K562 (cell line): ENCODE measurements at regions not wholly inside any gene's neighbourhood (a gene's known extent, or its start where the extent isn't known, plus 50 kb on each side); places are given as distances from the start of the nearest gene placed in this dataset.

Source experiments
- CAMTA2 ChIP-seq: fragments of 250-450 bp; sonication (Bioruptor Pico); conservative IDR thresholded peaks from 2 replicates; pipeline ENCODE4 v1.5.1; 2022
- HIVEP1 ChIP-seq: fragments of 250-450 bp; sonication (Bioruptor Pico); IDR thresholded peaks from 2 replicates; pipeline ENCODE4 v1.4.0; 2020; ENCODE audit warnings: mild to moderate bottlenecking
- HNRNPUL1 ChIP-seq: fragments of 200-400 bp; formaldehyde crosslinking; IDR thresholded peaks from 2 replicates; pipeline ENCODE4 v1.6.1; 2017; ENCODE audit warnings: low read length
- MECOM ChIP-seq: fragments of 250-450 bp; sonication (Bioruptor Pico); IDR thresholded peaks from 2 replicates; pipeline ENCODE4 v1.8.0; 2022; ENCODE audit warnings: inconsistent platforms
- NR1H2 ChIP-seq: sonication (generic); formaldehyde crosslinking; IDR thresholded peaks from 2 replicates; pipeline ENCODE4 v1.4.0; 2020; ENCODE audit warnings: mild to moderate bottlenecking, missing genetic modification reagents
- TAF1 ChIP-seq: IDR thresholded peaks from 2 replicates; pipeline ENCODE4 v1.6.1; 2011; ENCODE audit warnings: mild to moderate bottlenecking, low read length, moderate library complexity; ENCODE audit not compliant: insufficient read depth, control insufficient read depth, severe bottlenecking; ENCODE audit errors: extremely low read depth
- TFAM ChIP-seq: fragments of 250-450 bp; sonication (Bioruptor Pico); conservative IDR thresholded peaks from 2 replicates; pipeline ENCODE4 v1.5.0; 2021; ENCODE audit warnings: mild to moderate bottlenecking, moderate library complexity
- ZNF133 ChIP-seq: fragments of 250-450 bp; sonication (Bioruptor Pico); IDR thresholded peaks from 2 replicates; pipeline ENCODE4 v1.4.0; 2020; ENCODE audit warnings: mild to moderate bottlenecking
- ZNF384 ChIP-seq: IDR thresholded peaks from 2 replicates; pipeline ENCODE4 v1.6.1; 2012; ENCODE audit warnings: low read depth, low read length, improper control_type of control experiment
- ZNF785 ChIP-seq: fragments of 250-450 bp; sonication (Bioruptor Pico); IDR thresholded peaks from 2 replicates; pipeline ENCODE4 v1.4.0; 2020; ENCODE audit warnings: mild to moderate bottlenecking
- TF ChIP-seq, protein P1 (sequence below), 3 experiments: IDR thresholded peaks in 2 of 3; conservative IDR thresholded peaks in 1 of 3; 2 replicates each; pipeline ENCODE4 v1.5.1; 2011 to 2012; ENCODE audit warnings: low read length in 3 of 3, mild to moderate bottlenecking in 3 of 3, control low read depth in 2 of 3, improper control_type of control experiment in 1 of 3, inconsistent platforms in 1 of 3, low read depth in 1 of 3, mixed read lengths in 1 of 3, moderate library complexity in 1 of 3; ENCODE audit not compliant: insufficient read depth in 2 of 3
- TF ChIP-seq, protein P2 (sequence below): fragments of 200-800 bp; sonication (Bioruptor generic); IDR thresholded peaks from 2 replicates; pipeline ENCODE4 v1.6.1; 2016; ENCODE audit warnings: missing genetic modification characterization, missing compliant biosample characterization
- TF ChIP-seq, protein P3 (sequence below): sonication (generic); formaldehyde crosslinking; IDR thresholded peaks from 2 replicates; pipeline ENCODE4 v1.8.1; 2023; ENCODE audit warnings: missing genetic modification reagents, mild to moderate bottlenecking, borderline replicate concordance

DNA sequence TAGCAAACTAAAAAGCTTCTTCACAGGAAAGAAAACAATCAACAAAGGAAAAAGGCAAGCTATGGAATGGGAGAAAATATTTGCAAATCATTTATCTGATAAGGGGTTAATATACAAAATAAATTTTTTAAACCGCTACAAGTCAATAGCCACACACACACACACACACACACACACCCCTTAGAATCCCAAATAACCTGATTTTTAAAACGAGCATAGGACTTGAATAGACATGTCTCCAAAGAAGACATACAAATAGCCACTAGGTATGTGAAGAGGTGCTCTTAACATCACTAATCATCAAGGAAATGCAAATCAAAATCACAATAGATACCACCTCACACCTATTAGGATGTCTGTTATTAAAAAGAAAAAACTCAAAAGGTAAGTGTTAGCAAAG, 187.7 kb downstream of the TRIM27 start:
- TF ChIP-seq, protein P1, sequence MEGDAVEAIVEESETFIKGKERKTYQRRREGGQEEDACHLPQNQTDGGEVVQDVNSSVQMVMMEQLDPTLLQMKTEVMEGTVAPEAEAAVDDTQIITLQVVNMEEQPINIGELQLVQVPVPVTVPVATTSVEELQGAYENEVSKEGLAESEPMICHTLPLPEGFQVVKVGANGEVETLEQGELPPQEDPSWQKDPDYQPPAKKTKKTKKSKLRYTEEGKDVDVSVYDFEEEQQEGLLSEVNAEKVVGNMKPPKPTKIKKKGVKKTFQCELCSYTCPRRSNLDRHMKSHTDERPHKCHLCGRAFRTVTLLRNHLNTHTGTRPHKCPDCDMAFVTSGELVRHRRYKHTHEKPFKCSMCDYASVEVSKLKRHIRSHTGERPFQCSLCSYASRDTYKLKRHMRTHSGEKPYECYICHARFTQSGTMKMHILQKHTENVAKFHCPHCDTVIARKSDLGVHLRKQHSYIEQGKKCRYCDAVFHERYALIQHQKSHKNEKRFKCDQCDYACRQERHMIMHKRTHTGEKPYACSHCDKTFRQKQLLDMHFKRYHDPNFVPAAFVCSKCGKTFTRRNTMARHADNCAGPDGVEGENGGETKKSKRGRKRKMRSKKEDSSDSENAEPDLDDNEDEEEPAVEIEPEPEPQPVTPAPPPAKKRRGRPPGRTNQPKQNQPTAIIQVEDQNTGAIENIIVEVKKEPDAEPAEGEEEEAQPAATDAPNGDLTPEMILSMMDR (IDR thresholded peaks at IDR 0.05 in 2 of 3, conservative IDR thresholded peaks at IDR 0.05 in 1 of 3; ENCODE audit: insufficient read depth in 2 of 3, low read depth in 1 of 3, low read length in 3 of 3) = no peak
- no peak for TF ChIP-seq TAF1
- no peak for TF ChIP-seq ZNF384
- TF ChIP-seq, protein P2, sequence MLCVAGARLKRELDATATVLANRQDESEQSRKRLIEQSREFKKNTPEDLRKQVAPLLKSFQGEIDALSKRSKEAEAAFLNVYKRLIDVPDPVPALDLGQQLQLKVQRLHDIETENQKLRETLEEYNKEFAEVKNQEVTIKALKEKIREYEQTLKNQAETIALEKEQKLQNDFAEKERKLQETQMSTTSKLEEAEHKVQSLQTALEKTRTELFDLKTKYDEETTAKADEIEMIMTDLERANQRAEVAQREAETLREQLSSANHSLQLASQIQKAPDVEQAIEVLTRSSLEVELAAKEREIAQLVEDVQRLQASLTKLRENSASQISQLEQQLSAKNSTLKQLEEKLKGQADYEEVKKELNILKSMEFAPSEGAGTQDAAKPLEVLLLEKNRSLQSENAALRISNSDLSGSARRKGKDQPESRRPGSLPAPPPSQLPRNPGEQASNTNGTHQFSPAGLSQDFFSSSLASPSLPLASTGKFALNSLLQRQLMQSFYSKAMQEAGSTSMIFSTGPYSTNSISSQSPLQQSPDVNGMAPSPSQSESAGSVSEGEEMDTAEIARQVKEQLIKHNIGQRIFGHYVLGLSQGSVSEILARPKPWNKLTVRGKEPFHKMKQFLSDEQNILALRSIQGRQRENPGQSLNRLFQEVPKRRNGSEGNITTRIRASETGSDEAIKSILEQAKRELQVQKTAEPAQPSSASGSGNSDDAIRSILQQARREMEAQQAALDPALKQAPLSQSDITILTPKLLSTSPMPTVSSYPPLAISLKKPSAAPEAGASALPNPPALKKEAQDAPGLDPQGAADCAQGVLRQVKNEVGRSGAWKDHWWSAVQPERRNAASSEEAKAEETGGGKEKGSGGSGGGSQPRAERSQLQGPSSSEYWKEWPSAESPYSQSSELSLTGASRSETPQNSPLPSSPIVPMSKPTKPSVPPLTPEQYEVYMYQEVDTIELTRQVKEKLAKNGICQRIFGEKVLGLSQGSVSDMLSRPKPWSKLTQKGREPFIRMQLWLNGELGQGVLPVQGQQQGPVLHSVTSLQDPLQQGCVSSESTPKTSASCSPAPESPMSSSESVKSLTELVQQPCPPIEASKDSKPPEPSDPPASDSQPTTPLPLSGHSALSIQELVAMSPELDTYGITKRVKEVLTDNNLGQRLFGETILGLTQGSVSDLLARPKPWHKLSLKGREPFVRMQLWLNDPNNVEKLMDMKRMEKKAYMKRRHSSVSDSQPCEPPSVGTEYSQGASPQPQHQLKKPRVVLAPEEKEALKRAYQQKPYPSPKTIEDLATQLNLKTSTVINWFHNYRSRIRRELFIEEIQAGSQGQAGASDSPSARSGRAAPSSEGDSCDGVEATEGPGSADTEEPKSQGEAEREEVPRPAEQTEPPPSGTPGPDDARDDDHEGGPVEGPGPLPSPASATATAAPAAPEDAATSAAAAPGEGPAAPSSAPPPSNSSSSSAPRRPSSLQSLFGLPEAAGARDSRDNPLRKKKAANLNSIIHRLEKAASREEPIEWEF = no peak
- no peak for TF ChIP-seq ZNF133
- TF ChIP-seq TFAM (CRISPR knock-in tag) = no peak
- no peak for TF ChIP-seq HIVEP1 (CRISPR knock-in tag)
- TF ChIP-seq NR1H2 = no peak
- TF ChIP-seq MECOM (CRISPR knock-in tag) = no peak
- no peak for TF ChIP-seq CAMTA2
- no peak for TF ChIP-seq ZNF785 (CRISPR knock-in tag)
- TF ChIP-seq, protein P3, sequence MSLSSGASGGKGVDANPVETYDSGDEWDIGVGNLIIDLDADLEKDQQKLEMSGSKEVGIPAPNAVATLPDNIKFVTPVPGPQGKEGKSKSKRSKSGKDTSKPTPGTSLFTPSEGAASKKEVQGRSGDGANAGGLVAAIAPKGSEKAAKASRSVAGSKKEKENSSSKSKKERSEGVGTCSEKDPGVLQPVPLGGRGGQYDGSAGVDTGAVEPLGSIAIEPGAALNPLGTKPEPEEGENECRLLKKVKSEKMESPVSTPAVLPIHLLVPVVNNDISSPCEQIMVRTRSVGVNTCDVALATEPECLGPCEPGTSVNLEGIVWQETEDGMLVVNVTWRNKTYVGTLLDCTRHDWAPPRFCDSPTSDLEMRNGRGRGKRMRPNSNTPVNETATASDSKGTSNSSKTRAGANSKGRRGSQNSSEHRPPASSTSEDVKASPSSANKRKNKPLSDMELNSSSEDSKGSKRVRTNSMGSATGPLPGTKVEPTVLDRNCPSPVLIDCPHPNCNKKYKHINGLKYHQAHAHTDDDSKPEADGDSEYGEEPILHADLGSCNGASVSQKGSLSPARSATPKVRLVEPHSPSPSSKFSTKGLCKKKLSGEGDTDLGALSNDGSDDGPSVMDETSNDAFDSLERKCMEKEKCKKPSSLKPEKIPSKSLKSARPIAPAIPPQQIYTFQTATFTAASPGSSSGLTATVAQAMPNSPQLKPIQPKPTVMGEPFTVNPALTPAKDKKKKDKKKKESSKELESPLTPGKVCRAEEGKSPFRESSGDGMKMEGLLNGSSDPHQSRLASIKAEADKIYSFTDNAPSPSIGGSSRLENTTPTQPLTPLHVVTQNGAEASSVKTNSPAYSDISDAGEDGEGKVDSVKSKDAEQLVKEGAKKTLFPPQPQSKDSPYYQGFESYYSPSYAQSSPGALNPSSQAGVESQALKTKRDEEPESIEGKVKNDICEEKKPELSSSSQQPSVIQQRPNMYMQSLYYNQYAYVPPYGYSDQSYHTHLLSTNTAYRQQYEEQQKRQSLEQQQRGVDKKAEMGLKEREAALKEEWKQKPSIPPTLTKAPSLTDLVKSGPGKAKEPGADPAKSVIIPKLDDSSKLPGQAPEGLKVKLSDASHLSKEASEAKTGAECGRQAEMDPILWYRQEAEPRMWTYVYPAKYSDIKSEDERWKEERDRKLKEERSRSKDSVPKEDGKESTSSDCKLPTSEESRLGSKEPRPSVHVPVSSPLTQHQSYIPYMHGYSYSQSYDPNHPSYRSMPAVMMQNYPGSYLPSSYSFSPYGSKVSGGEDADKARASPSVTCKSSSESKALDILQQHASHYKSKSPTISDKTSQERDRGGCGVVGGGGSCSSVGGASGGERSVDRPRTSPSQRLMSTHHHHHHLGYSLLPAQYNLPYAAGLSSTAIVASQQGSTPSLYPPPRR (CRISPR knock-in tag) = no peak
- no peak for TF ChIP-seq HNRNPUL1
